ENCODE measurements at regions not wholly inside any gene's neighbourhood (a gene's known extent, or its start where the extent isn't known, plus 50 kb on each side); places are given as distances from the start of the nearest gene placed in this dataset.

GRCh38 chr2:180651596-180651995 lies 328.8 kb upstream of the UBE2E3 start:
- no peaks in the 10 kb centered on the region for H3K9me3 Mint-ChIP-seq
- no peak overlapping the region for H3K4me3 Mint-ChIP-seq
- H3K27ac Mint-ChIP-seq, result no peak overlapping the region
- no peak for DNase-seq
- H3K4me1 Mint-ChIP-seq, result no peaks in the 10 kb centered on the region
- H3K36me3 Mint-ChIP-seq, result no peaks in the 10 kb centered on the region
- H3K27me3 Mint-ChIP-seq (ENCODE audit: low read depth in 3 of 3), result peaks cover 1 to 3% (median 2%) of the 10 kb centered on the region in 3 donors

DNA sequence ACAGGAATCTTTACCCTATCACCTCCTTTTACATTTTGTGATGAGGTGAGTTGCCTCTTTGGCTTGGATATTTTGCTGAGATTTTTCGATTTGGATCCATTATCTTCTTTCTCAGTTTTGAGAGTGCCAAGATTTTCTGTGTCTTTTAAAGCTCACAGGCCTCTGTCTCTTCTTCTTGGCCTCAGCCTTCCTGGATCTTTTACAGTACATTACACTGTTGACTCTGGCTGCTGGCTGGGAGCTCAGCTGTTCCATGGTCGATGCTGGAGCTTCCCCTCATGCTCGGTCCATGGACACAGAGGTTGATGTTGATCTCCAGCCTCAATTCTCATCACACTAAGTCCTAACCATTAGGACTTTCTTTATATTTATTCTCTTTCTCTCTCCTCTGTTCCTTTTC lies 332.8 kb upstream of the UBE2E3 start:
- H3K27me3 Mint-ChIP-seq (ENCODE audit: low read depth in 3 of 3), result peaks cover 0 to 2% (median 1%) of the 10 kb centered on the region in 3 donors
- no peak overlapping the region for H3K27ac Mint-ChIP-seq
- H3K36me3 Mint-ChIP-seq, result no peaks in the 10 kb centered on the region
- no peaks in the 10 kb centered on the region for H3K4me1 Mint-ChIP-seq
- no peak for DNase-seq
- H3K4me3 Mint-ChIP-seq, result no peak overlapping the region
- no peaks in the 10 kb centered on the region for H3K9me3 Mint-ChIP-seq

- no peaks in the 10 kb centered on the region for H3K9me3 Mint-ChIP-seq
- H3K27me3 Mint-ChIP-seq (ENCODE audit: low read depth in 3 of 3), result peaks cover 0 to 2% (median 1%) of the 10 kb centered on the region in 3 donors
- no peak for DNase-seq
- H3K4me3 Mint-ChIP-seq, result no peak overlapping the region
- no peaks in the 10 kb centered on the region for H3K4me1 Mint-ChIP-seq
- H3K27ac Mint-ChIP-seq, result no peak overlapping the region
- H3K36me3 Mint-ChIP-seq, result no peaks in the 10 kb centered on the region
Observed at GRCh38 chr2:180647221-180647620, 333.2 kb upstream of the UBE2E3 start.

DNA sequence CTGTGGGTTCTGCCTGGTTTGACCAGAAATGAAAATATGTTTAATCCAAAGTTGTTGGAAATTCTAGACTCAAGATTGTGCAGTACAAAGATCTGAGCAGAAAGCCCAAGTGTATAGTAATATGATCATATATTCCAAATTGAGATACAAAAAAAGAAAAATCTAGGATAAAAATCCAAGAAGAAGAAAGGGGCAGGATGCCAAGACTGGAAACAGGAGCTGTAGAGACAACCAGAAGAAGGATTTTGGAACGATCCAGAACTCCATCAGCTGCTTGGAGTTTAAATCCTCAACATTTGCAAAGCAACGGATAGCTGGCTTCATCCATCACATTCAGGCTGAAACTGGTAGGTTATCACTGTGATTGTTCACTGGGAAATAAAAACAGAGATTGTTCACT lies 333.6 kb upstream of the UBE2E3 start:
- peaks cover 0 to 2% (median 1%) of the 10 kb centered on the region in 3 donors for H3K27me3 Mint-ChIP-seq (ENCODE audit: low read depth in 3 of 3)
- H3K27ac Mint-ChIP-seq, result no peak overlapping the region
- H3K4me1 Mint-ChIP-seq, result no peaks in the 10 kb centered on the region
- no peaks in the 10 kb centered on the region for H3K36me3 Mint-ChIP-seq
- H3K9me3 Mint-ChIP-seq, result no peaks in the 10 kb centered on the region
- no peak overlapping the region for H3K4me3 Mint-ChIP-seq
- no peak for DNase-seq

DNA sequence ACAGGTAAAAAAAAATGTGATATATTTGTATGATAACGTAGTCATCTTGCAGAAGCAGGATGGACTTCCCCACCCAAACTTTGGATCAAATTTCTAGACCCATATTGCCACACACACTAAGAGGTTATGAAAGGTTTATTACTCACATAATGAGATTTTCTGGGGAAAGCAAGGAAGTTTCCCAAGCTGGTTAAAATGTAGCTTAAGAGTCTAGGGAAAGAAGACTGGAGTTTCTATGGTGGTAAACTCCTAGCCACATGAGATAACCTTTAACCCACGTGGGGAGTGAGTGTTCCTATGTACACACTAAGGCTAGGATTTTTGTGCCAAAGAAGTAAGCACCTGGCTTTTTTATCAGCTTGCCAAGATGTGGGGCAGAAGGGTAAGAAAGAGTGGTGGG lies 335.7 kb upstream of the UBE2E3 start:
- Mint-ChIP-seq H3K36me3 (no peaks in the 10 kb centered on the region), H3K27me3 (ENCODE audit: low read depth in 3 of 3) (peaks cover 0 to 2% (median 1%) of the 10 kb centered on the region in 3 donors), H3K4me1 (no peaks in the 10 kb centered on the region), H3K9me3 (peaks cover 0 to under 1% (median 0%) of the 10 kb centered on the region in 6 donors), H3K27ac (no peak overlapping the region), H3K4me3 (no peak overlapping the region)
- no peak for DNase-seq

DNA sequence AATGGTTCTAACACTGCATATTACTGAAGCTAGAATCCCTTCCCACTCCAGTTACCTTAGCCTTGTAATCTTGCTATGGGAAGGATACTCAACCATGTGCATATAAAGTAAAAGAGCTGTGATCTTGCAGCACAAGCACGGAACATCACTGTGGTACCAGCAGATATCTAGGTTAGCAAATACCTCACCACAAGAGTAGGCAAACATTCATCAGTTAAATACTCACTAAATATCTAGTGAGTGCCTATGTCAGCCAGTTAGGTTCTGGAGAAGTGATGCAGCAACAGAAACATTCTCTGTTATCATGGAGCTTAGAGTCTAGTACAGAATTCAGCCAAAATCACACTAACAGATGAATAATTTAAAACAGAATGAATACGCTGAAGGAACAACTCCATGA lies 349.6 kb upstream of the UBE2E3 start:
- no peak for DNase-seq
- no peak overlapping the region for H3K4me3 Mint-ChIP-seq
- peaks cover 0 to 13% (median 0%) of the 10 kb centered on the region in 6 donors for H3K9me3 Mint-ChIP-seq
- peaks cover 0 to 7% (median 4%) of the 10 kb centered on the region in 3 donors for H3K27me3 Mint-ChIP-seq (ENCODE audit: low read depth in 3 of 3)
- H3K27ac Mint-ChIP-seq, result no peak overlapping the region
- H3K4me1 Mint-ChIP-seq, result no peaks in the 10 kb centered on the region
- H3K36me3 Mint-ChIP-seq, result no peaks in the 10 kb centered on the region

DNA sequence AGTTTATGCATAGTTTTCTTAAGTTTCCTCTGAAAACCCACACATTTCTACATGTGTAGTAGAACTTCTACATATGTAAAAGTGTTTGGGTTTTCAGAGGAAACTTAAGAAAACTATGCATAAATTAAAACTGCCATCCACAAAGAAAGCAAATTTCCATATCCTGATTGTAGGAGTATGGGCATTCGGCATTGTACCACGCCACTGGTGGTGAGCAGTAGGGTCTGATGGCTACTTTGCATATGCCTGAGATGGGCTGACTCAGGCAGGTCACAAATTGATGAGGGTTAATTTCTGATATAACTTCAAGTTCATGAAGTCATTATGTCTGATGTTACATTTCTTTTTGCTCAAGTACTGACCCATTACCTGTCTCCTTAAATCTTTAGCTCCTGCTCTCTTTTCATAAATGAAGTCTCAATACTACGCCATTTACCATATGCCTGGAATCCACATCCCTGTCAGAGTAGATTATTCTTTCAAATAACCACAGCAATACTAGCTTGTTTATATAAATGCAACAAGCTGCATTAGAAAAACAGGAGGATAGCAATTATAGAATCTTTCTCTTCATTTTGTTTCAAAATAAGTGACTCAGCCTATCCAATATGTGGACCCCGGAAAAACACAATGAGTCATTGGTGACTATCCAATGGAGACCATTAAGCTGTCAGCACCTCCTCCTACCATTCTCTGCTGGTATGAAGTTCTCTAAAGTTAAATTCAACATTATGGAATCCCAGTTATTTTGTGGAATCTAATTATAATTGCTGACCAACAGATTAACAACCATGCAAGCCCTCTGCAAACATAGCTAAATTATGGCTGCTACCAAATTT lies 355.2 kb upstream of the UBE2E3 start:
- Mint-ChIP-seq H3K27me3 (ENCODE audit: low read depth in 3 of 3) (peaks cover 0 to 4% (median 2%) of the 10 kb centered on the region in 3 donors), H3K36me3 (no peaks in the 10 kb centered on the region), H3K9me3 (peaks cover 0 to 10% (median 0%) of the 10 kb centered on the region in 6 donors), H3K4me3 (no peak overlapping the region), H3K27ac (no peak overlapping the region), H3K4me1 (no peaks in the 10 kb centered on the region)
- no peak for DNase-seq

- H3K27ac Mint-ChIP-seq, result no peak overlapping the region
- H3K27me3 Mint-ChIP-seq (ENCODE audit: low read depth in 3 of 3), result peaks cover 0 to 2% (median 2%) of the 10 kb centered on the region in 3 donors
- H3K36me3 Mint-ChIP-seq, result no peaks in the 10 kb centered on the region
- DNase-seq, result no peak
- H3K9me3 Mint-ChIP-seq, result peaks cover 0 to 6% (median under 1%) of the 10 kb centered on the region in 6 donors
- no peak overlapping the region for H3K4me3 Mint-ChIP-seq
- no peaks in the 10 kb centered on the region for H3K4me1 Mint-ChIP-seq
Observed at GRCh38 chr2:180621941-180622918, 358.2 kb upstream of the UBE2E3 start.

DNA sequence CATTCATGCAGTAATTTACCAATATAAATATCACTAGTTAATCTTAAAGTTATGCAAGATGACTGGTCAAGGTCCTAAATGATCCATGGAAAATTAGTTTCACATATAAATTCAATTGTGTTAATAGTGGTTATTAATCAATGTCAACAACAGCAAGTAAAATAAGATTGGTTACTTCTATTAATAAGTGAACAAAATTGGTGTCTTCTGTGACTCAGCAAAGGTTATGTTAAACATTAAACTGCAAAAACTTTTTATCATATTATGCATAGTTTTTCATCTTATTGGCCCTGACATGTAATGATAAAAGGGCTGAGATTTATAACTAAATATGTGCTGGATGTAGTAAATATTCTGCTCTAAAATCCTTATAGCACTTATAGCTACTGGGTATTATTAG lies 359.0 kb upstream of the UBE2E3 start:
- H3K4me3 Mint-ChIP-seq, result no peak overlapping the region
- no peak for DNase-seq
- no peak overlapping the region for H3K27ac Mint-ChIP-seq
- H3K36me3 Mint-ChIP-seq, result no peaks in the 10 kb centered on the region
- H3K9me3 Mint-ChIP-seq, result peaks cover 0 to 7% (median 2%) of the 10 kb centered on the region in 6 donors
- peaks cover 1 to 7% (median 2%) of the 10 kb centered on the region in 3 donors for H3K27me3 Mint-ChIP-seq (ENCODE audit: low read depth in 3 of 3)
- no peaks in the 10 kb centered on the region for H3K4me1 Mint-ChIP-seq

- Mint-ChIP-seq H3K27me3 (ENCODE audit: low read depth in 3 of 3) (peaks cover 0 to 5% (median 2%) of the 10 kb centered on the region in 3 donors), H3K27ac (no peak overlapping the region), H3K9me3 (peaks cover 0 to 7% (median under 1%) of the 10 kb centered on the region in 6 donors), H3K36me3 (no peaks in the 10 kb centered on the region), H3K4me3 (no peak overlapping the region), H3K4me1 (no peaks in the 10 kb centered on the region)
- DNase-seq, result no peak
Observed at GRCh38 chr2:180618570-180618969, 361.8 kb upstream of the UBE2E3 start.

GRCh38 chr2:180614776-180615175 lies 365.6 kb upstream of the UBE2E3 start:
- no peaks in the 10 kb centered on the region for H3K4me1 Mint-ChIP-seq
- H3K27ac Mint-ChIP-seq, result no peak overlapping the region
- H3K9me3 Mint-ChIP-seq, result peaks cover 0 to 7% (median 0%) of the 10 kb centered on the region in 6 donors
- no peaks in the 10 kb centered on the region for H3K36me3 Mint-ChIP-seq
- DNase-seq, result no peak
- peaks cover 0 to 5% (median 2%) of the 10 kb centered on the region in 3 donors for H3K27me3 Mint-ChIP-seq (ENCODE audit: low read depth in 3 of 3)
- H3K4me3 Mint-ChIP-seq, result no peak overlapping the region

DNA sequence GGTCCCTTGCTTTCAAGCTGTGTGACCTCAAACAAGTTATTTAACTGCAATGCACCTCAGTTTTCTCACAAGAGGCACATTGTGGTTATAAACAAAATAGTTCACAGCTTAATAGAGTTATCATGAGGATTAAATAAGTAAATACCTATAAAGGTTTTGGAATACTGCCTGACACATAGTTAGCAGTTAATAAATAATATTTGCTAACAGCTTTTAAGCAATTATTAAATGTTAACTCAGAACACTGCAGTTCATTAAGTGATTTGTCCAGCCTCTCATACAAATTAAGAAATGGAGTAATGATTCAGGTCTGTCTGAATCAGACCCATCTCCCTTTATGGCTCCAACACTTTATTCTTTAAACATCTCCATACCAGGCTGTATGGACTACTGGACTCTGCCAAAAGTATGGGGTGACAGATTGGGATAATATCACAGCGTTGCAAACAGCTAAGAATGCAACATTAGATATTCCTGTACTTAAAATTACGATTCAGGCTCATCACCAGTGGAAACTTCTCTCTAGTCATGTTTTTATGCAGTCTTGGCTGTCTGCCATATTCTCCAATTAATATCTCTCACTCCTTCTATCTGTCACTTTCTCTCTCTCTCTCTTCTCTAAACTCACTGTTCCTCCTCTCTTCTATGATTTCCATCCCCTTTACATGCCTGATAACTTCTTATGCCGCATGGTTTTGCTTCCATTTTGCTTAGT lies 370.6 kb upstream of the UBE2E3 start:
- Mint-ChIP-seq H3K9me3 (no peaks in the 10 kb centered on the region), H3K27ac (no peak overlapping the region), H3K4me1 (no peaks in the 10 kb centered on the region), H3K27me3 (ENCODE audit: low read depth in 3 of 3) (no peaks in the 10 kb centered on the region), H3K36me3 (no peaks in the 10 kb centered on the region), H3K4me3 (no peak overlapping the region)
- no peak for DNase-seq

- Mint-ChIP-seq H3K4me3 (no peak overlapping the region), H3K4me1 (no peaks in the 10 kb centered on the region), H3K27me3 (ENCODE audit: low read depth in 3 of 3) (no peaks in the 10 kb centered on the region), H3K9me3 (no peaks in the 10 kb centered on the region), H3K36me3 (no peaks in the 10 kb centered on the region), H3K27ac (no peak overlapping the region)
- no peak for DNase-seq
Observed at GRCh38 chr2:180607514-180608049, 372.8 kb upstream of the UBE2E3 start.
